LNCAP (cell line): ENCODE measurements at regions not wholly inside any gene's neighbourhood (a gene's known extent, or its start where the extent isn't known, plus 50 kb on each side); places are given as distances from the start of the nearest gene placed in this dataset.

Experiments
- TF ChIP-seq, protein P1 (sequence below): fragments of 450-650 bp; IDR thresholded peaks from 2 replicates; pipeline ENCODE4 v1.5.1; 2017; ENCODE audit warnings: mild to moderate bottlenecking

DNA sequence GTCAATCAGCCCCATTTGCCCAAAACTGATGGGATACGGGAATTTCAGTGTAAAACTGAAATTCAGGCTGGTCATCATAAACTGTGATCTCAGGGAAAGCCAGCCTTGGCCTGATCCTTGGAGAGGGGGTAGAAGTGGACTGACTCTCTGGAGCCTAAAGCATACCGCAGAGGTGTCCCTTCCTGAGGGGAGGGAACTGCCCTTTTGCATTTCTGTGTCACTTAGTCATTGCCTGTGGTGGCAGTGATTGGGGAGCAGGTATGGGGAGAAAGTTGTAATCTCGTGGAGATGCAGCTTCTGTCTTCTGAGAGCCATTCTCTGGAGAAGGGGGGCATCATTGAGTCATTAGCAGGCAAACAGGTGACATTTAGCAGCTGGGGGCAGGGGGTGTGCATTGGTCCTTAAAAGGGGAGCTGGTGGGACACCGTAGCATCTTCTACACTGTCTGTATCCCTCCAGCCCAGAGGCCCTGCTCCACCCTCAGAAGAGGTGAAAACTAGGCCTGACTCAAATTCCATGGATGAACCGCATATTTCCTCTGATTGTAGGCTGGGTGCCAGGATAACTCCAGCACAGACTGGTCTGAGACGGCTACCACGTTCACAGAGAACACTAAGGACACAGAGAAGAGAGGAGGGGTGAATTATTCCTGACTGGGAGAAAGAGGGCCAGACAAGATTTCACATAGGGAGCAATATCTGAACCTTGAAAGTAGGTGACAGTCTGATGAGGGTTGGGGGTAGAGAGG is 143.3 kb downstream of the SEC61B start:
- TF ChIP-seq, protein P1, sequence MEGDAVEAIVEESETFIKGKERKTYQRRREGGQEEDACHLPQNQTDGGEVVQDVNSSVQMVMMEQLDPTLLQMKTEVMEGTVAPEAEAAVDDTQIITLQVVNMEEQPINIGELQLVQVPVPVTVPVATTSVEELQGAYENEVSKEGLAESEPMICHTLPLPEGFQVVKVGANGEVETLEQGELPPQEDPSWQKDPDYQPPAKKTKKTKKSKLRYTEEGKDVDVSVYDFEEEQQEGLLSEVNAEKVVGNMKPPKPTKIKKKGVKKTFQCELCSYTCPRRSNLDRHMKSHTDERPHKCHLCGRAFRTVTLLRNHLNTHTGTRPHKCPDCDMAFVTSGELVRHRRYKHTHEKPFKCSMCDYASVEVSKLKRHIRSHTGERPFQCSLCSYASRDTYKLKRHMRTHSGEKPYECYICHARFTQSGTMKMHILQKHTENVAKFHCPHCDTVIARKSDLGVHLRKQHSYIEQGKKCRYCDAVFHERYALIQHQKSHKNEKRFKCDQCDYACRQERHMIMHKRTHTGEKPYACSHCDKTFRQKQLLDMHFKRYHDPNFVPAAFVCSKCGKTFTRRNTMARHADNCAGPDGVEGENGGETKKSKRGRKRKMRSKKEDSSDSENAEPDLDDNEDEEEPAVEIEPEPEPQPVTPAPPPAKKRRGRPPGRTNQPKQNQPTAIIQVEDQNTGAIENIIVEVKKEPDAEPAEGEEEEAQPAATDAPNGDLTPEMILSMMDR: no peak

DNA sequence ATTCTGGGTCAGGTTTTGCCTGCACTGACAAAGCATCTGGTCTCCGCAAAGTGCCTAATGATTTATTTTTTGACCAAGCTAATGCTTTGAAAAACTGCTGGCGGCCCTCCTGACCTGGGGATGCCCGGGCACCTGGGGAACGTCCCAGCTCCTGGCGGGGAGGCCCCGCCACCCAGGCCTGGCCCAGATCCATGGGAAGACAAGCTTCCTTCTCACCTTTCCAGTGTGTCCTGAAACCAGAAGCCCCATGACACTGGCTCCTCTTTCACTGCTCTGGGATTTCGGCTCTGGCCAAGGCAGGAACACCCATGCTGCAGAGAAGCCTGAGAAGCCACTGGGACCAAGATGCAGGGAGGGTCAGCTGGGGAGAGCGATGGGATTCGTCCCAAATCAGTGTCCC is 144.1 kb downstream of the SEC61B start:
- TF ChIP-seq, protein P1: no peak

DNA sequence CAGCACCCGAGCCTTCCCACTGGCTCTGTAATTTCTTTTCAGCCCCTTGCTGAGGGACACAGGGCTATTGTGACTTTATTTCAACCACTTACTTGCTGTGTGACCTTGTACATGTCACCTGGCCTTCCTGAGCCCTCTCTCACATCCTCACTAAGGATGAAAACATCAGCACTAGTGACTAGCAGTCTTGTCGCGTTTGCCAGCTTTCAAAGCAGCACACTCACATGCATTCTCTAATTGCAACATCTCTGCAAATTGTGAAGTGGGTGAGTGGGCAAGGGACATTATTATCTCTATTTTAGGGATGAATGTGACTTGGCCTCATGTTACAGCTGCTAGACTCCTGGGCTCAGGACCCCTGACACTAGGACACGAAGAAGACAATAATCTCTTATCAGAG is 144.5 kb downstream of the SEC61B start:
- TF ChIP-seq, protein P1: no peak

DNA sequence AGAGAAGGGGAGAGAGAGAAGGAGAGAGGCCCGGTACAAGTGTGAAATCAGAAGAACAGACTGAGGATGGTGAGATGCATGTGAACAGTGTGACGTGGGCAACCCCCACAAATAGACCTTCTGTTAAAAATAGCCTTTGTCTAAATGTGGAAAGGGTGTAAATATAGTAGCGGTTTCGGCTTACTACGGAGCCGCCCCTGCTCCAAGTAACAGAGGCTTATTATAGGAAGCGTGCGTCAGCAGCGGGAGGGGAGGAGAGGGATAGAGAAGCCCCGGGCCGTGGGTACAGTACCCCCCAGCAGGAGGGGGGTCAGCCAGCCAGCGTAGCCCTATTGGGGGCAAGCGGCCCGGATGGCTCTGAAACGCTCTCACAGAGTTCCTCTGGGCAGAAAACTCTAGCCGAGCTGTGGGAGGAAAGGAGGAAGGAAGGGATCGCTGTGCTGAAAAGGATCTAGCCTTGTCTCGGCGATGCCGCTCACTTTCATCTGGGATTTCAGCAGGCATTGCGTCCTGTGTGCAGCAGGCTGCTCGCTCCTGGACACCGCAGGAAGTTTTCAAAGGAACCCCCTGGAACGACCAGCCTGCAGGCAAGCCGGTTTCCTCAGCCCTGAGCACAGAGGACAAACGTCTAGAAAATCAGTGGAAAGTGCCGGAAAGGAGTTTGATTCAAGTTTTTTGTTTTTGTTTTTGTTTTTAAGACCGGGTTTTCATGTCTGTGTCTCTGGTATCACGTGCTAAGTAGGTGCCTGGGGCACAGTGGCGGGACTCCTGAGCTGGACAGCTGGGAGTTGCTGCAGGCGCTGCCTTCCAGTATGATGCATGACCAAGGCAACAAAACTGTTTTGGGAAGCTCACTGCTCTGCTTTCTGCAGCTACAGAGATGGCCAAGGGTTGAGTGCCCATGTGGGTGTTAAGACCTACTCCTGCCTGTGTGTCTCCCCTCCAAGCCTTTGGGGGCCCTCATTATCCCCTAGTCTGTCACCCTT is 146.6 kb downstream of the SEC61B start:
- TF ChIP-seq, protein P1: no peak

DNA sequence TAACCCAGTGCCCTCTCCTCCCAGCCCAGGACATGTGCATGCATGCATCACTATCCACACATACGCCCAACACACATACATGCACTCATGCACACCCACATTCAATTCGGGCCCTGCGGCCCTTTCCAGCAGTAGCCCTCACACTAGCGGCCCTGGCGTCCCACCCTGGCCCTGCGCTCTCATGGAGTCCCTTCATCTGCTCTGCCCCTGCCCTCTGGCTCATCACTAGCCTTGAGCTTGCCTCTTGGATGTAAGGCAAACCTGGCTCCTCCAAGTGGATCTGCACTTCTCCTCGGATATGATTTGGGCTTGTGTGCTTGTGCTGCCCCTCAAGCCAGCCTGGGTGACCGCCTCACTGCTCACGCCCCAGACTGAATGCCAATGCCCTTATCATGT is 147.2 kb downstream of the SEC61B start:
- TF ChIP-seq, protein P1: no peak

DNA sequence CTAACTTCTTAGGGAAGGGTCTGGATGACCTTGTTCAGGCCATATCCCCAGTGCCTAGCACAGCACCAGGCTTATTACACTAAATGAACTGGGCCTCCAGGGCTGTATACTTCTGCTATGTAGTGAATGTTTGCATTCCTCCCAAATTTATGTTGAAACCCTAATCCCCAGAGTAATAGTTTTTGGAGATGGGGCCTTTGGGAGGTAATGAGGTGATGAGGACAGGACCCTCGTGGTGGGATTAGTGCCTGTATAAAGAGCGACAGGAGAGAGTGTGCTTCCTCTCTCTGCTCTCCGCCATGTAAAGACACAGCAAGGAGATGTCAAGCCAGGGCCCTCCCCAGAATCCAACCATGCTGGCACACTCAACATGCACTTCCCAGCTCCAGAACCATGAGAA is 148.3 kb downstream of the SEC61B start:
- TF ChIP-seq, protein P1: no peak

DNA sequence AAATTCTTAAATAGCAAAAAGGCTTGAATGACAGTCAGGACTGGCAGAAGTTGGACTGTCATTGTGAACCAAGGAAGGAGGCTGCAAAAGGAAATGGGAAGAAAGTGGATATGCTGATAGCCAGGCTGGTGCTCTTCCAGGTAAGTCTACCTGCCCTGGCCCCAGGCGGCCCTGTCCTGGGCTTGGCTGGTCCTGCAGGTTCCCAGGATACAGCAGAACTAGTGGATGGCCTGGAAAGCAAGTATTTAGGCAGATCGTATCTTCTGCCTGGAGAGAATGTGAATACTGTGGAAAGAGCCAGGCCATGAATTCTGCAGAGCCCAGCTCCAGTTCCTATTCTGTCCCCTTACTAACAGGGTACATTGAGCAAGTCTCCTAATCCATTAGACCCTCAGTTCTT is 149.3 kb downstream of the SEC61B start:
- TF ChIP-seq, protein P1: no peak
